HUES6 (cell line): ENCODE measurements at regions not wholly inside any gene's neighbourhood (a gene's known extent, or its start where the extent isn't known, plus 50 kb on each side); places are given as distances from the start of the nearest gene placed in this dataset.
"Not testable (repeated sequence)": the region's sequence is repeated elsewhere in the genome, so short reads cannot be mapped to it uniquely, and the experiment has no call there.

ENCODE experiments used
- H3K27ac ChIP-seq: 2 replicates; pipeline ENCODE4 v1.7.0; 2013; ENCODE audit warnings: low read depth, mild to moderate bottlenecking, low read length, inconsistent platforms
- H3K27me3 ChIP-seq: 2 replicates; pipeline ENCODE4 v1.6.1; 2013; ENCODE audit warnings: low read length; ENCODE audit not compliant: control insufficient read depth, insufficient read depth
- H3K36me3 ChIP-seq: 2 replicates; pipeline ENCODE4 v1.6.1; 2013; ENCODE audit warnings: low read length; ENCODE audit not compliant: control insufficient read depth, insufficient read depth
- H3K4me1 ChIP-seq: 2 replicates; pipeline ENCODE4 v1.6.1; 2013; ENCODE audit warnings: low read length; ENCODE audit not compliant: control insufficient read depth, insufficient read depth
- H3K4me3 ChIP-seq: 2 replicates; pipeline ENCODE4 v1.5.1; 2013; ENCODE audit warnings: low read depth, low read length
- H3K9ac ChIP-seq: one replicate; pipeline ENCODE4 v1.6.1; 2013; ENCODE audit warnings: mild to moderate bottlenecking, low read length
- H3K9me3 ChIP-seq: 2 replicates; pipeline ENCODE4 v1.6.1; 2013; ENCODE audit warnings: low read depth, low read length; ENCODE audit not compliant: control insufficient read depth, insufficient read depth

DNA sequence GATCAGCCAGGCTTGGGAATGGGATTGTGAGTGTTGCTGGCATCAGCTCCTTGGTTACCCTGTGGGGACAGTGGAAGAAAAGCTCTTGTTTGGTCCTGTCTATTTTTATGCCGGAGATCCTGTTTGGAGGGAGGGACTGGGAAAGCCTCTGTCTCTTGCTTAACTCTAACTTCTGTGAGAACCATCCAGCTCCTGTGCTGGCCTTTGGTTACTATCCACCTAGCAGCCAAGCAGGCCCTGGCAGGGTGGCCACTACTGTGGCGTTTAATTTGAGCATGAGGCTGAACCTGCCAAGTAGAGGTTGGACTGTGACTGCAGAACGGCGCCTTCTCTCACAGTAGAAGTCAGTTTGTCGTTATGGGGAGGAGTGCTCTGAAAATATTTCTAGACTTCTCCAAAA, 193.3 kb downstream of the UTRN start:
- no peak overlapping the region for H3K9ac ChIP-seq

DNA sequence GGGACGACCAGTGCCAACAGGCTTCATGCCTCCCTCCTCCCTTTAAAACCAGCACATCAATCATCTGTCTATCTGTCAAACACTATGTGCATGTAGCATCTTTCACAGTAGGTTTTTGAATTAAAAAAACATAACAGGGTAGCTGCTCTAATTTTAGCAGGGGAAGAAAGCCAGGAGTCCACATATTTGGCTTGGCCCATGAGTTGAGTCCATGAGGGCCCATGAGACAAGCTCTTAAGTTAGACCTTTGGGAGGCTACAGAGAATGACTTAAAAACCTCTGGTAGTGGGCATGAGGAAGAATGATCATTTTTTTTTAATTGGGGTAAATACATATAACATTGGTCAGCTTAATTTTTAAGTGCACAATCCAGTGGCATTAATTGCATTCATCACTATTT, 194.9 kb downstream of the UTRN start:
- Histone ChIP-seq H3K27me3 (no peaks in the 10 kb centered on the region), H3K27ac (no peak overlapping the region)

More for the DNA sequence above, 193.3 kb downstream of the UTRN start:
- Histone ChIP-seq H3K4me1 (no peaks in the 10 kb centered on the region), H3K27ac (no peak overlapping the region), H3K9me3 (no peaks in the 10 kb centered on the region), H3K27me3 (no peaks in the 10 kb centered on the region), H3K36me3 (peaks cover 31% of the 10 kb centered on the region), H3K4me3 (no peak overlapping the region)

DNA sequence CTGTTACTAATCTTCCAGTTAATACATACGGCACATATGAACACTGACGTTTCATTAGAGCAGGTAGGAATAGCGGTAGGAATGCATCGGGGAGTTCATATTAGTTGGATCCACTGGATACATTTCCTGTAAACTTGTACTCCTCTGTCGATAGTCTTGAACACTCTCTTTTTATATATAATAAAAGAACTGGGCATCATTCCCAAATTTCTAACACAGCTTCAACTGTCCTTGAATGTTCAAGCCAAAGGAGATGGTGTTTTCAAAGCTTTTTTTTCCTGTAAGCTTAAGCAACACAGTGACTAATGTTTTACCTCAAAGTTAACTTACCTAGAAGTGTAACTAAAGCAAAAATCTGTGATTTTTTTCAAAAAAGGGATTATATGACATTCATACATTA, 195.3 kb downstream of the UTRN start:
- no peak overlapping the region for H3K4me3 ChIP-seq
- H3K27ac ChIP-seq = no peak overlapping the region
- no peaks in the 10 kb centered on the region for H3K9me3 ChIP-seq
- no peak overlapping the region for H3K9ac ChIP-seq
- no peaks in the 10 kb centered on the region for H3K27me3 ChIP-seq
- H3K4me1 ChIP-seq = no peaks in the 10 kb centered on the region
- peaks cover 21% of the 10 kb centered on the region for H3K36me3 ChIP-seq

More for the DNA sequence above, 194.9 kb downstream of the UTRN start:
- no peaks in the 10 kb centered on the region for H3K9me3 ChIP-seq
- no peak overlapping the region for H3K9ac ChIP-seq
- peaks cover 21% of the 10 kb centered on the region; the same call in 1 of the 2 replicates for H3K36me3 ChIP-seq
- H3K4me3 ChIP-seq = no peak overlapping the region
- no peaks in the 10 kb centered on the region for H3K4me1 ChIP-seq

DNA sequence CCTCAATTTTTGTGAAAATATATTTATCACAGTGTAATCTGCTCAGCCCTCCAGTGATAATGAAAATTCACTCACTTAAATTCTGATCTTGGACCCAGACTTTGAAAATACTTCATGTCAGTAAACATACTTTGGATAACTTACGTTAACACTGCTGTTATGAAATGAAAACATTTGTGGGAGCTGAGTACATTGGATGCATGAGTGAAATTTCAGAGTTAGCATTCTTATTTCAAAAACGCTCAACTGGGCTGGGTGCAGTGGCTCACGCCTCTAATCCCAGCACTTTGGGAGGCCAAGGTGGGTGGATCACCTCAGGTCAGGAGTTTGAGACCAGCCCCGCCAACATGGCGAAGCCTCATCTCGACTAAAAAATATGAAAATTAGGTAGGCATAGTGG, 196.4 kb downstream of the UTRN start:
- Histone ChIP-seq H3K36me3 (peaks cover 27% of the 10 kb centered on the region), H3K4me1 (no peaks in the 10 kb centered on the region), H3K27me3 (no peaks in the 10 kb centered on the region), H3K9ac (no peak overlapping the region), H3K9me3 (no peaks in the 10 kb centered on the region), H3K27ac (no peak overlapping the region), H3K4me3 (no peak overlapping the region)

DNA sequence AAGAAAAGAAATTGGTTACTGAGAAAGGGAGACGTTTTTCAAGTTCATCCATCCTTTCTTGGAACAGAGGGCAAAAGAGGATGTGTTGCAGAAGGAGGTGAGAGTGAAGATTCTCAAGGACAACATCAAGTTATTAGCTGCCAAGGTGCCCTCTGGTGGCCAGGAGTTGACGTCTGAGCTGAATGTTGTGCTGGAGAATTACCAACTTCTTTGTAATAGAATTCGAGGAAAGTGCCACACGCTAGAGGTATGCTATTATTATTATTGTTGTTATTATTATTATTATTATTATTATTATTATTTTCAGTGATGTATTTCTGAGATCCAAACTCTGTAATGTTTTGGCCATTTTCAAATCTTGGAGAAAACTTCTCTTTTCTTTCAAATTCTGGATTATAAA, 197.0 kb downstream of the UTRN start:
- H3K27me3 ChIP-seq = no peaks in the 10 kb centered on the region
- no peak overlapping the region for H3K9ac ChIP-seq
- no peaks in the 10 kb centered on the region for H3K4me1 ChIP-seq
- H3K9me3 ChIP-seq = no peaks in the 10 kb centered on the region
- peaks cover 27% of the 10 kb centered on the region for H3K36me3 ChIP-seq
- no peak overlapping the region for H3K4me3 ChIP-seq
- no peak overlapping the region for H3K27ac ChIP-seq

DNA sequence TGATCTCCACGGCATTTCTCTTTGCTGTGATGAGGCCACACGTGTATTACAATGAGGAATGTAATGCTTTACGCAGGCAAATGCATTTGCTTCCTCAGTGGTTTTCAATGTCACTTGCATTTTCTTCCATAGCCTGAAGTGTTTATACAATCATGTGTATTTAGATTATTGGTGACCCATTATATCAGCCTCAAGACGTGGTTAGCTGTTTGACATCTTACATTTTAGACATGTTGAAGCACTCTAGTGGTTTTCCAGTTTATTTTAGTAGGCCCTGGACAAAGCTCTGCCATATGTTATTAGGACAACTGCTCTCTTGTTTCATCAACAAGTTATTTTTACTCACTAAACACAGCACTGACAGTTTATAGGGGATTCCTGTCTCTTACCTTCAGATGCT, 200.4 kb downstream of the UTRN start:
- Histone ChIP-seq H3K4me3 (no peak overlapping the region), H3K9me3 (no peaks in the 10 kb centered on the region), H3K27ac (no peak overlapping the region), H3K27me3 (no peaks in the 10 kb centered on the region), H3K4me1 (no peaks in the 10 kb centered on the region), H3K9ac (no peak overlapping the region), H3K36me3 (peaks cover 37% of the 10 kb centered on the region)

DNA sequence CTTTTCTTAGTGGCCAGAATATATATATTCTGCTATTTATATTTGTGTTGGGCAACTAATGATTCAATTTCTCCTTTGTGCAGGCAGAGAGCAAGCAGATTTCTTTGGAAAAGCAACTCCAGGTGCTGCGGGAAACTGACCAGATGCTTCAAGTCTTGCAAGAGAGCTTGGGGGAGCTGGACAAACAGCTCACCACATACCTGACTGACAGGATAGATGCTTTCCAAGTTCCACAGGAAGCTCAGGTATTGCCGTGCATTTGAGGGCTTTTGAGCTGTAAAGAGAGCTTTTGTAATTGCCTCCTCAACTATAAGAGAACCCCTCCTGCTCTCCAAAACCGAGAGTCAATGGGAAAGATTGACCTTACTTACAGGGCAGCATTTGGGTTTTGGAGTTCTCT, 203.5 kb downstream of the UTRN start:
- Histone ChIP-seq H3K4me3 (no peak overlapping the region), H3K9me3 (no peaks in the 10 kb centered on the region), H3K9ac (no peak overlapping the region), H3K4me1 (no peaks in the 10 kb centered on the region), H3K27ac (no peak overlapping the region), H3K36me3 (peaks cover 53% of the 10 kb centered on the region), H3K27me3 (no peaks in the 10 kb centered on the region)

DNA sequence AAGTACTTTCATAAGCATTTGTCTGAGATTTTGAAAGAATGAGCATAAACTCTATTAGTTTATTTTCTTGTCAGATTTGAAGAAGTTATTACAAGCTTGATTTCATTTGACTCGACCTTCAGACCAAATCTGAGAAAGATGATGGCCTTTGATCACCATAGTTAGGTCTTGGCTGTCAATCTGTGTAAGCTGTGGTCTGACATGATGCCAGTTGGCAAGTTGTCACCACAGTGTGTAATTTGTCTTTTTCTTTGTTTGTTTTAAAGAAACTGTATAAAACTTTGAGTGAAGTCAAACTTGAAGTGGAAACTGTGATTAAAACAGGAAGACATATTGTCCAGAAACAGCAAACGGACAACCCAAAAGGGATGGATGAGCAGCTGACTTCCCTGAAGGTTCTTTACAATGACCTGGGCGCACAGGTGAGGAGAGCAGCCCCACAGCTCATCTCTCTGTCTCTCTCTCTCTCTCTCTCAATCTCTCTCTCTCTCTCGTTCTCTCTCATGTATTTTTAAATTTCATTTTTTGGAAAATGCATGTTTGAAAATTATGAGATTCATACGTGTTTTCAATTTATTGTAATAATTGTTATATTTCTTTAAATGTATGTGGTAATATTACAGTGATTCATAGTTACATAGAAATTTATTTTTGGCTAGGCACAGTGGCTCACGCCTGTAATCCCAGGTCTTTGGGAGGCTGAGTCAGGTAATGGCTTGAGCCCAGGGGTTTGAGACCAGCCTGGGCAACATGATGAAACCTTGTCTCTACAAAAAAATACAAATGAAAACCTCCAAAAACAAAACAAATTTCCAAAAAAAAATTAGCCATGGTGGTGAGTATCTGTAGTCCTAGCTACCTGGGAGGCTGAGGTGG, 208.1 kb downstream of the UTRN start:
- Histone ChIP-seq H3K9ac (no peak overlapping the region), H3K4me1 (no peaks in the 10 kb centered on the region), H3K4me3 (no peak overlapping the region), H3K36me3 (peaks cover 41% of the 10 kb centered on the region), H3K9me3 (no peaks in the 10 kb centered on the region), H3K27ac (no peak overlapping the region), H3K27me3 (no peaks in the 10 kb centered on the region)

DNA sequence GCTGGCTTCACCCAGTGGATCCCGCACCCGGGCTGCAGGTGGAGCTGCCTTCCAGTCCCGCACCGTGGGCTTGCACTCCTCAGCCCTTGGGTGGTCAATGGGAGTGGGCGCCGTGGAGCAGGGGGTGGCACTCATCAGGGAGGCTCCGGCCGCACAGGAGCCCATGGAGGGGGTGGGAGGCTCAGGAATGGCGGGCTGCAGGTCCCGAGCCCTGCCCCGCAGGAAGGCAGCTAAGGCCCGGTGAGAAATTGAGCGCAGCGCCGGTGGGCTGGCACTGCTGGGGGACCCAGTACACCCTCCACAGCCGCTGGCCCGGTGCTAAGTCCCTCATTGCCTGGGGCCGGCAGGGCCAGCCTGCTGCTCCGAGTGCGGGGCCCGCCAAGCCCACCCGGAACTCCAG, 209.9 kb downstream of the UTRN start:
- not testable (repeated sequence) for H3K4me1 ChIP-seq, H3K27ac ChIP-seq, H3K4me3 ChIP-seq, H3K27me3 ChIP-seq, H3K9me3 ChIP-seq, H3K9ac ChIP-seq
- H3K36me3 ChIP-seq = peaks cover 41% of the 10 kb centered on the region

DNA sequence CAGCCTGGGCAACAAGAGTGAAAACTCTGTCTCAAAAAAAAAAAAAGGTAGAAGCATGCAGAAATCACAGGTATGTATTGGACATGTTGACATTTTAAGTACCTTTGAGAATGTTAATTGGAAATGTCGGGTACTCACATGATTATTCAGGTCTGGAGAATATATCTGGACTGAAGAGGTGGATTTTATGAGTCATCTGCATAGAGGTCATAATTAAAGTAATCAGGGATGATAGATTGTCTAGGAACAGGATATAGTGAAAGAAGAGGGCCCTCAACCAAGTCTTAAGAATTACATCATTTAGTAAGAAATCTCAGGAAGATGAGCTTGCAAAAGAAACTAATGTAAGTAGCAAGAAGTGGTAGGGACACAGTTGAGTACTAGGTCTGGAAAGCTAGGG, 212.5 kb downstream of the UTRN start:
- no peak overlapping the region for H3K9ac ChIP-seq
- no peak overlapping the region for H3K27ac ChIP-seq
- H3K9me3 ChIP-seq = no peaks in the 10 kb centered on the region
- H3K4me1 ChIP-seq = no peaks in the 10 kb centered on the region
- peaks cover 21% of the 10 kb centered on the region for H3K36me3 ChIP-seq
- no peak overlapping the region for H3K4me3 ChIP-seq
- no peaks in the 10 kb centered on the region for H3K27me3 ChIP-seq

DNA sequence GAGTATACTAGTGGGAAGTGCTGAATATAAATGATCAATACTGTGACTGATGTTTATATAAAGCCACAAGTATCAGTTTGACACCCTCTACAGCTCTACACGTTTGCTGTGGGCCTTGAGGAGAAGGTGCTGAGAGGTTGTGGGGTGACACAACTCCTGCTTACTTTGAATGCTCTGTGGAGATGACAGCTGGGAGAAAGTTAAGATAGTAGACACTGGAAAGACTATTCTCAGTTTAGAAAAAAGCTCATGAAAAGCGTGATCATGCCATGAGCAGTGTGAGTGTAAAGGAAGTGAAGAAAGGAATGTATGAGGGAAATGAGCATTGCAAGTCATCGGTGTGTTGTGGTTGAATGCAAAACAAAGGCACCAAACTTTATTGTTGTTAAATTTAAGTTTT, 215.8 kb downstream of the UTRN start:
- Histone ChIP-seq H3K27me3 (no peaks in the 10 kb centered on the region), H3K9me3 (no peaks in the 10 kb centered on the region), H3K9ac (no peak overlapping the region), H3K36me3 (peaks cover 14% of the 10 kb centered on the region), H3K27ac (no peak overlapping the region), H3K4me3 (no peak overlapping the region), H3K4me1 (no peaks in the 10 kb centered on the region)
